T-helper 1 cell treated with Interleukin-12 subunit alpha and Interleukin-12 subunit beta and Interleukin-4 antibody, amounts not matched to agents 30 μg/mL and 1 μg/mL, for 36 hours (primary cell): ENCODE measurements at regions not wholly inside any gene's neighbourhood (a gene's known extent, or its start where the extent isn't known, plus 50 kb on each side); places are given as distances from the start of the nearest gene placed in this dataset.
"Not testable (repeated sequence)": the region's sequence is repeated elsewhere in the genome, so short reads cannot be mapped to it uniquely, and the experiment has no call there.

Experiments
- H3K27ac Mint-ChIP-seq: one replicate; pipeline ENCODE4 v1.8.0; 2021; ENCODE audit warnings: mild to moderate bottlenecking, mixed read lengths
- H3K27me3 Mint-ChIP-seq: one replicate; pipeline ENCODE4 v1.8.0; 2021; ENCODE audit warnings: low read depth, mixed read lengths
- H3K36me3 Mint-ChIP-seq: one replicate; pipeline ENCODE4 v1.8.0; 2021; ENCODE audit warnings: low read depth, mixed read lengths
- H3K4me1 Mint-ChIP-seq: one replicate; pipeline ENCODE4 v1.8.0; 2021; ENCODE audit warnings: low read depth, mixed read lengths
- H3K4me3 Mint-ChIP-seq: one replicate; pipeline ENCODE4 v1.8.0; 2021; ENCODE audit warnings: mild to moderate bottlenecking, moderate library complexity, mixed read lengths
- H3K9me3 Mint-ChIP-seq: one replicate; pipeline ENCODE4 v1.8.0; 2021; ENCODE audit warnings: mixed read lengths

GRCh38 chr1:121066925-121067324, 117.2 kb downstream of the FAM72B start:
- H3K4me1 Mint-ChIP-seq, H3K36me3 Mint-ChIP-seq, H3K4me3 Mint-ChIP-seq, H3K9me3 Mint-ChIP-seq, H3K27ac Mint-ChIP-seq, H3K27me3 Mint-ChIP-seq: not testable (repeated sequence)

GRCh38 chr1:121068738-121069499, 115.2 kb downstream of the FAM72B start:
- H3K9me3 Mint-ChIP-seq, H3K4me3 Mint-ChIP-seq, H3K36me3 Mint-ChIP-seq, H3K27ac Mint-ChIP-seq, H3K4me1 Mint-ChIP-seq, H3K27me3 Mint-ChIP-seq: not testable (repeated sequence)

- H3K27ac Mint-ChIP-seq, H3K27me3 Mint-ChIP-seq, H3K36me3 Mint-ChIP-seq, H3K9me3 Mint-ChIP-seq, H3K4me1 Mint-ChIP-seq, H3K4me3 Mint-ChIP-seq: not testable (repeated sequence)
Observed at GRCh38 chr1:121073852-121074251, 110.3 kb downstream of the FAM72B start.

GRCh38 chr1:121075254-121075805, 108.8 kb downstream of the FAM72B start:
- H3K4me3 Mint-ChIP-seq, H3K27me3 Mint-ChIP-seq, H3K27ac Mint-ChIP-seq, H3K36me3 Mint-ChIP-seq, H3K9me3 Mint-ChIP-seq: not testable (repeated sequence)
- H3K4me1 Mint-ChIP-seq, result peaks cover 13% of the 10 kb centered on the region

GRCh38 chr1:121076674-121077073, 107.5 kb downstream of the FAM72B start:
- not testable (repeated sequence) for H3K27ac Mint-ChIP-seq, H3K9me3 Mint-ChIP-seq, H3K36me3 Mint-ChIP-seq, H3K4me3 Mint-ChIP-seq, H3K27me3 Mint-ChIP-seq
- H3K4me1 Mint-ChIP-seq, result peaks cover 20% of the 10 kb centered on the region

GRCh38 chr1:121079655-121080054, 104.5 kb downstream of the FAM72B start:
- H3K9me3 Mint-ChIP-seq, H3K36me3 Mint-ChIP-seq, H3K27me3 Mint-ChIP-seq, H3K4me3 Mint-ChIP-seq, H3K27ac Mint-ChIP-seq: not testable (repeated sequence)
- peaks cover 21% of the 10 kb centered on the region for H3K4me1 Mint-ChIP-seq

- not testable (repeated sequence) for H3K27ac Mint-ChIP-seq, H3K9me3 Mint-ChIP-seq, H3K27me3 Mint-ChIP-seq, H3K36me3 Mint-ChIP-seq
- Mint-ChIP-seq H3K4me1 (peaks cover 21% of the 10 kb centered on the region), H3K4me3 (peak overlapping the region; percentile 21)
Observed at GRCh38 chr1:121080197-121080903, 103.8 kb downstream of the FAM72B start.

- H3K9me3 Mint-ChIP-seq, H3K27me3 Mint-ChIP-seq, H3K36me3 Mint-ChIP-seq, H3K27ac Mint-ChIP-seq: not testable (repeated sequence)
- peaks cover 21% of the 10 kb centered on the region for H3K4me1 Mint-ChIP-seq
- peak overlapping the region; percentile 21 for H3K4me3 Mint-ChIP-seq
Observed at GRCh38 chr1:121080904-121081264, 103.3 kb downstream of the FAM72B start.

- not testable (repeated sequence) for H3K9me3 Mint-ChIP-seq, H3K36me3 Mint-ChIP-seq, H3K4me3 Mint-ChIP-seq, H3K27me3 Mint-ChIP-seq, H3K27ac Mint-ChIP-seq
- peaks cover 19% of the 10 kb centered on the region for H3K4me1 Mint-ChIP-seq
Observed at GRCh38 chr1:121081625-121082199, 102.4 kb downstream of the FAM72B start.

GRCh38 chr1:121082995-121083394, 101.1 kb downstream of the FAM72B start:
- H3K4me3 Mint-ChIP-seq, H3K27me3 Mint-ChIP-seq, H3K36me3 Mint-ChIP-seq, H3K9me3 Mint-ChIP-seq, H3K27ac Mint-ChIP-seq: not testable (repeated sequence)
- H3K4me1 Mint-ChIP-seq, result peaks cover 19% of the 10 kb centered on the region

- H3K9me3 Mint-ChIP-seq, result not testable (repeated sequence)
Observed at GRCh38 chr1:121086249-121086648, 97.9 kb downstream of the FAM72B start.

GRCh38 chr1:121087221-121087620, 96.9 kb downstream of the FAM72B start:
- H3K36me3 Mint-ChIP-seq, H3K9me3 Mint-ChIP-seq, H3K4me3 Mint-ChIP-seq, H3K4me1 Mint-ChIP-seq, H3K27me3 Mint-ChIP-seq: not testable (repeated sequence)
- peak overlapping the region; percentile 11 for H3K27ac Mint-ChIP-seq

More at GRCh38 chr1:121086249-121086648, 97.9 kb downstream of the FAM72B start:
- H3K27ac Mint-ChIP-seq, H3K4me1 Mint-ChIP-seq, H3K36me3 Mint-ChIP-seq, H3K27me3 Mint-ChIP-seq, H3K4me3 Mint-ChIP-seq: not testable (repeated sequence)

GRCh38 chr1:121088568-121088967, 95.6 kb downstream of the FAM72B start:
- not testable (repeated sequence) for H3K4me1 Mint-ChIP-seq, H3K27ac Mint-ChIP-seq, H3K27me3 Mint-ChIP-seq, H3K36me3 Mint-ChIP-seq, H3K9me3 Mint-ChIP-seq, H3K4me3 Mint-ChIP-seq

- not testable (repeated sequence) for H3K9me3 Mint-ChIP-seq
Observed at GRCh38 chr1:121092329-121092968, 91.7 kb downstream of the FAM72B start.

GRCh38 chr1:121095014-121095413, 89.1 kb downstream of the FAM72B start:
- not testable (repeated sequence) for H3K9me3 Mint-ChIP-seq, H3K36me3 Mint-ChIP-seq, H3K4me3 Mint-ChIP-seq, H3K27ac Mint-ChIP-seq, H3K4me1 Mint-ChIP-seq, H3K27me3 Mint-ChIP-seq

More at GRCh38 chr1:121092329-121092968, 91.7 kb downstream of the FAM72B start:
- not testable (repeated sequence) for H3K4me3 Mint-ChIP-seq, H3K4me1 Mint-ChIP-seq, H3K27ac Mint-ChIP-seq, H3K36me3 Mint-ChIP-seq, H3K27me3 Mint-ChIP-seq
